ENCODE measurements at regions not wholly inside any gene's neighbourhood (a gene's known extent, or its start where the extent isn't known, plus 50 kb on each side); places are given as distances from the start of the nearest gene placed in this dataset.
A peak's percentile ranks its signal among the peaks of the same experiment; 100 is the strongest.

DNA sequence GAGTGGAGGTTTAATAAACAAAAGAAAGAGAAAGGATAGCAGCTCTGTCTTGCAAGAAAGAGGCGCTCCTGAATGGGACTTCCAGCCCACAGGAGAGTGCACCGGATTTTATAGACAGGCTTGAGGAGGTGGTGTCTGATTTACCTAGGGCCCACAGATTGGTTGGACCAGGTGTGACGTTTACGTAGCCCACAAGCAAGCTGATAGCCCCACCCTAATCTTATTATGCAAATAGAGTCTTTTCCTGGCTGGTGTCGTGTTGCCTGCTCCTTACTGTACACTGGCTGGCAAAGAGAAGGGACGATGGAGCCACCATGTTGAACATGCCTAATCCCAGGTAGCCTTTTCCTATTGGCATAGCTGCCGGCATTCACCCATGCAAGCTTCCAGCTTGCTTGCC is 319.7 kb upstream of the POM121L12 start:
- peak overlapping the region; percentile 93 for H2AFZ ChIP-seq (ENCODE audit: low read length)
- no peaks in the 10 kb centered on the region for H3F3A ChIP-seq (ENCODE audit: insufficient read depth, low read length)
- H3K9me2 ChIP-seq (ENCODE audit: low read depth, low read length), result no peaks in the 10 kb centered on the region
- peaks cover 30% of the 10 kb centered on the region for H3K4me1 ChIP-seq (ENCODE audit: insufficient read depth, low read length, severe bottlenecking)
- no peak overlapping the region for H3K27ac ChIP-seq (ENCODE audit: low read depth, low read length, poor library complexity, severe bottlenecking)
- no peak overlapping the region for H3K4me2 ChIP-seq (ENCODE audit: low read length)
- no peaks in the 10 kb centered on the region for H3K27me3 ChIP-seq (ENCODE audit: insufficient read depth, low read length)
- no peak overlapping the region for H3K9ac ChIP-seq (ENCODE audit: low read length)
- H3K4me3 ChIP-seq (ENCODE audit: low read depth, low read length, poor library complexity, severe bottlenecking), result no peak overlapping the region
- no peaks in the 10 kb centered on the region for H4K20me1 ChIP-seq (ENCODE audit: insufficient read depth, low read length)
- TF ChIP-seq CTCF (IDR thresholded peaks at IDR 0.05; ENCODE audit: low read length) (no peak), EZH2 (IDR thresholded peaks at IDR 0.05; ENCODE audit: borderline replicate concordance, low read length) (no peak)
- peaks cover 35% of the 10 kb centered on the region for H3K9me3 ChIP-seq (ENCODE audit: low read length)
- no peaks in the 10 kb centered on the region for H3K79me2 ChIP-seq (ENCODE audit: insufficient read depth, low read length)
- H3K36me3 ChIP-seq (ENCODE audit: insufficient read depth, low read length), result peaks cover 16% of the 10 kb centered on the region; the same call in 1 of the 2 replicates

DNA sequence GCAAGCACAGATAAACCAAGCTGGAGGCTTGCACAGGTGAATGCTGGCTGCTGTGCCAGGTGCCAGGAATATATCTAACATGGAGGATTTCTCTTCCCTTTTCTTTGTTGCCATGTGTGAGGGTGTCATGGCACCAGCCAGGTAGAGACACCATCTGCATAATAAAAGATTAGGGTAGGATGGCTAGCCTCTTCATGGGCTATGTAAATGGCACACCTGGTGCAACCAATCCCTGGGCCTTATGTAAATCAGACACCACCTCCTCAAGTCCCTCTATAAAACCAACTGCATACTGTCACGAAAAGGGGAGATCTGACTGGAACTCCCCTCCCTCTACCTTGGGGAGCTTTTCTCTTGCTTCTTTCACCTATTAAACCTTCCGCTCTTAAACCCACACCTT is 322.5 kb upstream of the POM121L12 start:
- H3K9ac ChIP-seq (ENCODE audit: low read length), result no peak overlapping the region
- H3K9me3 ChIP-seq (ENCODE audit: low read length), result peaks cover 37% of the 10 kb centered on the region
- peaks cover 4% of the 10 kb centered on the region; the same call in 1 of the 2 replicates for H3F3A ChIP-seq (ENCODE audit: insufficient read depth, low read length)
- no peak overlapping the region for H3K27ac ChIP-seq (ENCODE audit: low read depth, low read length, poor library complexity, severe bottlenecking)
- H3K36me3 ChIP-seq (ENCODE audit: insufficient read depth, low read length), result peaks cover 16% of the 10 kb centered on the region; the same call in 1 of the 2 replicates
- no peaks in the 10 kb centered on the region for H3K27me3 ChIP-seq (ENCODE audit: insufficient read depth, low read length)
- H3K4me3 ChIP-seq (ENCODE audit: low read depth, low read length, poor library complexity, severe bottlenecking), result no peak overlapping the region
- H4K20me1 ChIP-seq (ENCODE audit: insufficient read depth, low read length), result no peaks in the 10 kb centered on the region
- no peak overlapping the region for H3K4me2 ChIP-seq (ENCODE audit: low read length)
- no peaks in the 10 kb centered on the region for H3K79me2 ChIP-seq (ENCODE audit: insufficient read depth, low read length)
- no peaks in the 10 kb centered on the region for H3K9me2 ChIP-seq (ENCODE audit: low read depth, low read length)
- peaks cover 27% of the 10 kb centered on the region for H3K4me1 ChIP-seq (ENCODE audit: insufficient read depth, low read length, severe bottlenecking)
- no peak for TF ChIP-seq CTCF (IDR thresholded peaks at IDR 0.05; ENCODE audit: low read length)
- no peak for TF ChIP-seq EZH2 (IDR thresholded peaks at IDR 0.05; ENCODE audit: borderline replicate concordance, low read length)
- H2AFZ ChIP-seq (ENCODE audit: low read length), result no peak overlapping the region

- Histone ChIP-seq H3K27me3 (ENCODE audit: insufficient read depth, low read length) (no peaks in the 10 kb centered on the region), H3F3A (ENCODE audit: insufficient read depth, low read length) (peaks cover 4% of the 10 kb centered on the region; the same call in 1 of the 2 replicates), H4K20me1 (ENCODE audit: insufficient read depth, low read length) (no peaks in the 10 kb centered on the region), H3K27ac (ENCODE audit: low read depth, low read length, poor library complexity, severe bottlenecking) (peak overlapping the region; percentile 0), H3K4me3 (ENCODE audit: low read depth, low read length, poor library complexity, severe bottlenecking) (no peak overlapping the region), H3K9me2 (ENCODE audit: low read depth, low read length) (no peaks in the 10 kb centered on the region), H2AFZ (ENCODE audit: low read length) (0 out of 2 replicates have a peak overlapping the region, but pooled peaks have one; percentile 3), H3K9ac (ENCODE audit: low read length) (no peak overlapping the region), H3K4me2 (ENCODE audit: low read length) (no peak overlapping the region), H3K4me1 (ENCODE audit: insufficient read depth, low read length, severe bottlenecking) (peaks cover 36% of the 10 kb centered on the region), H3K79me2 (ENCODE audit: insufficient read depth, low read length) (no peaks in the 10 kb centered on the region), H3K9me3 (ENCODE audit: low read length) (peaks cover 37% of the 10 kb centered on the region), H3K36me3 (ENCODE audit: insufficient read depth, low read length) (peaks cover 16% of the 10 kb centered on the region; the same call in 1 of the 2 replicates)
- TF ChIP-seq CTCF (IDR thresholded peaks at IDR 0.05; ENCODE audit: low read length) (no peak), EZH2 (IDR thresholded peaks at IDR 0.05; ENCODE audit: borderline replicate concordance, low read length) (no peak)
Measured at GRCh38 chr7:52711951-52712350, 323.5 kb upstream of the POM121L12 start.

Measured in OCI-LY1 (cell line).